ENCODE measurements at regions not wholly inside any gene's neighbourhood (a gene's known extent, or its start where the extent isn't known, plus 50 kb on each side); places are given as distances from the start of the nearest gene placed in this dataset.
A peak's percentile ranks its signal among the peaks of the same experiment; 100 is the strongest.

DNA sequence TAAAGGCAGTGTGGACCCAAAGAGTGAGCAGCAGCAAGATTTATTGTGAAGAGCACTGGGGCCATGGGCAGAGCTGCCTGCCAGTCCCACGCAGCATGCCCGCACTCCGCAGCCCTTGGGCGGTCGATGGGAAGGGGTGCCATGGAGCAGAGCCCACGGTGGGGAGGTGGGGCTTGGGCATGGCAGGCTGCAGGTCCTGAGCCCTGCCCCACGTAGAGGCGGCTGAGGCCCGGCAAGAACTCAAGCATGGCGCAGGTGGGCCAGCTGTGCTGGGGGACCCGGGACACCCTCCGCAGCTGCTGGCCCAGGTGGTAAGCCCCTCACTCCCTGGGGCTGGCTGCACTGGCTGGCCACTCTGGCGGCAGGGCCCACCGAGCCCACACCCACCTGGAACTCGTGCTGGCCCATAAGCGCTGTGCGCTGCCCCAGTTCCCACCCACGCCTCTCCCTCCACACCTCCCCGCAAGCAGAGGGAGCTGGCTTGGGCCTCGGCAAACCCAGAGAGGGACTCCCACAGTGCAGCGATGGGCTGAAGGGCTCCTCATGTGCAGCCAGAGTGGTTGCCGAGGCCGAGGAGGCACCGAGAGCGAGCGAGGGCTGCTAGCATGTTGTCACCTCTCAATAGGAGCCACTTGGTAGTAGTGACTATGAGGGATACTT, 1218.8 kb upstream of the EPHA6 start:
- Histone ChIP-seq H2BK5ac (ENCODE audit: low read depth, low read length, poor library complexity, severe bottlenecking) (no peak overlapping the region), H3K23ac (ENCODE audit: low read length in 2 of 2) (no peak overlapping the region), H3K27me3 (ENCODE audit: control insufficient read depth in 1 of 2, insufficient read depth in 1 of 2, low read length in 2 of 2) (no peaks in the 10 kb centered on the region), H3K4me3 (ENCODE audit: insufficient read depth in 1 of 2, low read depth in 1 of 2, low read length in 2 of 2) (no peak overlapping the region), H3K79me1 (replicated peaks; ENCODE audit: low read length, poor library complexity, severe bottlenecking) (no peaks in the 10 kb centered on the region), H3K27ac (ENCODE audit: low read length, poor library complexity, severe bottlenecking) (no peak overlapping the region), H2AFZ (ENCODE audit: low read depth, low read length) (no peak overlapping the region), H4K8ac (ENCODE audit: low read length) (no peak overlapping the region), H3K18ac (ENCODE audit: low read depth in 1 of 2, low read length in 2 of 2) (no peak overlapping the region), H3K4me1 (ENCODE audit: control insufficient read depth, insufficient read depth, low read depth, low read length) (no peaks in the 10 kb centered on the region), H4K91ac (ENCODE audit: low read length) (no peak overlapping the region), H2AK5ac (ENCODE audit: low read length, severe bottlenecking) (no peak overlapping the region), H2BK120ac (ENCODE audit: low read depth, low read length) (no peak overlapping the region), H3K4ac (ENCODE audit: low read depth in 1 of 2, low read length in 2 of 2) (no peak overlapping the region), H3K36me3 (ENCODE audit: control insufficient read depth in 1 of 2, insufficient read depth in 2 of 2, low read depth in 1 of 2, low read length in 2 of 2) (no peaks in the 10 kb centered on the region), H2BK15ac (ENCODE audit: low read depth, poor library complexity, severe bottlenecking) (no peak overlapping the region), H3K9ac (ENCODE audit: low read length) (no peak overlapping the region), H3K9me3 (ENCODE audit: control insufficient read depth, low read length) (peaks cover 5% of the 10 kb centered on the region), H3K4me2 (ENCODE audit: low read length, poor library complexity, severe bottlenecking) (no peak overlapping the region), H2BK12ac (ENCODE audit: low read length in 2 of 2) (no peak overlapping the region), H3K14ac (ENCODE audit: low read length in 2 of 2) (no peak overlapping the region)
- WGBS: 86% methylated on average over 26 of the region's 26 CpGs
- DNase-seq: no peak

DNA sequence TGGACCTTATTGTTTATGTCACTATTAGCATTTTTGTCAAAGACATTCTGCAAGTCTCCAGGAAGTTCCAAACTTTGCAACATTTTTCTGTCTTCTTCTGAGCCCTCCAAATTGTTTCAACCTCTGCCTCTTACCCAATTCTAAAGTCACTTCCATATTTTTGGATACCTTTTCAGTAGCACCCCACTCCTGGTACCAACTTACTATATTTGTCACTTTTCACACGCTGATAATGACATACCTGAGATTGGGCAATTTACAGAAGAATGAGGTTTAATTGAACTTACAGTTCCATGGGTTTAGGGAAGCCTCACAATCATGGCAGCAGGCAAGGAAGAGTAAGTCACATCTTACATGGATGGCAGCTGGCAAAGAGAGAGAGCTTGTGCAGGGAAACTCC, 1206.5 kb upstream of the EPHA6 start:
- Histone ChIP-seq H3K9ac (ENCODE audit: low read length) (no peak overlapping the region), H3K4me2 (ENCODE audit: low read length, poor library complexity, severe bottlenecking) (no peak overlapping the region), H3K4me3 (ENCODE audit: insufficient read depth in 1 of 2, low read depth in 1 of 2, low read length in 2 of 2) (peak overlapping the region in 1 of 2 experiments; percentile 4), H2BK12ac (ENCODE audit: low read length in 2 of 2) (no peak overlapping the region), H2AFZ (ENCODE audit: low read depth, low read length) (no peak overlapping the region), H2BK5ac (ENCODE audit: low read depth, low read length, poor library complexity, severe bottlenecking) (no peak overlapping the region), H3K23ac (ENCODE audit: low read length in 2 of 2) (no peak overlapping the region), H3K36me3 (ENCODE audit: control insufficient read depth in 1 of 2, insufficient read depth in 2 of 2, low read depth in 1 of 2, low read length in 2 of 2) (no peaks in the 10 kb centered on the region), H2BK120ac (ENCODE audit: low read depth, low read length) (no peak overlapping the region), H3K9me3 (ENCODE audit: control insufficient read depth, low read length) (peaks cover 43% of the 10 kb centered on the region), H4K91ac (ENCODE audit: low read length) (no peak overlapping the region), H4K8ac (ENCODE audit: low read length) (no peak overlapping the region), H3K14ac (ENCODE audit: low read length in 2 of 2) (no peak overlapping the region), H3K4ac (ENCODE audit: low read depth in 1 of 2, low read length in 2 of 2) (no peak overlapping the region), H2BK15ac (ENCODE audit: low read depth, poor library complexity, severe bottlenecking) (no peak overlapping the region), H3K27ac (ENCODE audit: low read length, poor library complexity, severe bottlenecking) (no peak overlapping the region), H3K18ac (ENCODE audit: low read depth in 1 of 2, low read length in 2 of 2) (no peak overlapping the region), H3K4me1 (ENCODE audit: control insufficient read depth, insufficient read depth, low read depth, low read length) (no peaks in the 10 kb centered on the region), H3K27me3 (ENCODE audit: control insufficient read depth in 1 of 2, insufficient read depth in 1 of 2, low read length in 2 of 2) (no peaks in the 10 kb centered on the region), H3K79me1 (replicated peaks; ENCODE audit: low read length, poor library complexity, severe bottlenecking) (no peaks in the 10 kb centered on the region), H2AK5ac (ENCODE audit: low read length, severe bottlenecking) (no peak overlapping the region)
- DNase-seq: no peak
- 90% methylated on average over 1 of the region's 1 CpG for WGBS

GRCh38 chr3:95609411-95609810, 1205.0 kb upstream of the EPHA6 start:
- Histone ChIP-seq H3K9me3 (ENCODE audit: control insufficient read depth, low read length) (peaks cover 43% of the 10 kb centered on the region), H2BK12ac (ENCODE audit: low read length in 2 of 2) (no peak overlapping the region), H3K27ac (ENCODE audit: low read length, poor library complexity, severe bottlenecking) (no peak overlapping the region), H3K4me3 (ENCODE audit: insufficient read depth in 1 of 2, low read depth in 1 of 2, low read length in 2 of 2) (no peak overlapping the region), H2BK5ac (ENCODE audit: low read depth, low read length, poor library complexity, severe bottlenecking) (no peak overlapping the region), H2AK5ac (ENCODE audit: low read length, severe bottlenecking) (no peak overlapping the region), H2AFZ (ENCODE audit: low read depth, low read length) (no peak overlapping the region), H3K18ac (ENCODE audit: low read depth in 1 of 2, low read length in 2 of 2) (no peak overlapping the region), H3K23ac (ENCODE audit: low read length in 2 of 2) (no peak overlapping the region), H2BK15ac (ENCODE audit: low read depth, poor library complexity, severe bottlenecking) (no peak overlapping the region), H4K91ac (ENCODE audit: low read length) (no peak overlapping the region), H3K9ac (ENCODE audit: low read length) (no peak overlapping the region), H3K14ac (ENCODE audit: low read length in 2 of 2) (no peak overlapping the region), H3K4me2 (ENCODE audit: low read length, poor library complexity, severe bottlenecking) (no peak overlapping the region), H3K36me3 (ENCODE audit: control insufficient read depth in 1 of 2, insufficient read depth in 2 of 2, low read depth in 1 of 2, low read length in 2 of 2) (no peaks in the 10 kb centered on the region), H3K27me3 (ENCODE audit: control insufficient read depth in 1 of 2, insufficient read depth in 1 of 2, low read length in 2 of 2) (no peaks in the 10 kb centered on the region), H4K8ac (ENCODE audit: low read length) (no peak overlapping the region), H3K79me1 (replicated peaks; ENCODE audit: low read length, poor library complexity, severe bottlenecking) (no peaks in the 10 kb centered on the region), H3K4me1 (ENCODE audit: control insufficient read depth, insufficient read depth, low read depth, low read length) (no peaks in the 10 kb centered on the region), H3K4ac (ENCODE audit: low read depth in 1 of 2, low read length in 2 of 2) (no peak overlapping the region), H2BK120ac (ENCODE audit: low read depth, low read length) (no peak overlapping the region)
- no peak for DNase-seq

DNA sequence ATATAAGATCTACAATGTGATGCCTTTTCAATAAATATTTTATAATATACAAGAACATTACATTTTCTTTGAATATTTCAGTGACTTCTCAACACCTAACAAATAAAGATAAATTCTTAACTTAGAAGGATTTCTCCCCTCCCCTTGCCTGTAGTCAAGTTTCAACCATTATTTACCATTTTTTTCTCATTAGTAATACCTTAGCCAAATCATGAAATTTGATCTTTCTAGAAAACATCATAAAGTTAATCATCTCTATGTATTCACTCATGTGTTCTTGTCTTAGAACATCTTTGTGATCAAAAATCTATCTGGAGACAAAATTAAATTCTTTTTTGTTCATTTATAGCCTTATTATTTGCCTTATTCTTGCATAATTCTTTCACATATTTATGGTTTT, 1201.8 kb upstream of the EPHA6 start:
- Histone ChIP-seq H3K9me3 (ENCODE audit: control insufficient read depth, low read length) (peaks cover 18% of the 10 kb centered on the region), H3K4ac (ENCODE audit: low read depth in 1 of 2, low read length in 2 of 2) (no peak overlapping the region), H2AK5ac (ENCODE audit: low read length, severe bottlenecking) (no peak overlapping the region), H4K8ac (ENCODE audit: low read length) (no peak overlapping the region), H3K79me1 (replicated peaks; ENCODE audit: low read length, poor library complexity, severe bottlenecking) (no peaks in the 10 kb centered on the region), H3K4me1 (ENCODE audit: control insufficient read depth, insufficient read depth, low read depth, low read length) (no peaks in the 10 kb centered on the region), H2BK120ac (ENCODE audit: low read depth, low read length) (no peak overlapping the region), H3K23ac (ENCODE audit: low read length in 2 of 2) (no peak overlapping the region), H2BK15ac (ENCODE audit: low read depth, poor library complexity, severe bottlenecking) (no peak overlapping the region), H2AFZ (ENCODE audit: low read depth, low read length) (no peak overlapping the region), H3K4me2 (ENCODE audit: low read length, poor library complexity, severe bottlenecking) (no peak overlapping the region), H3K27me3 (ENCODE audit: control insufficient read depth in 1 of 2, insufficient read depth in 1 of 2, low read length in 2 of 2) (no peaks in the 10 kb centered on the region), H2BK12ac (ENCODE audit: low read length in 2 of 2) (no peak overlapping the region), H3K27ac (ENCODE audit: low read length, poor library complexity, severe bottlenecking) (no peak overlapping the region), H3K18ac (ENCODE audit: low read depth in 1 of 2, low read length in 2 of 2) (no peak overlapping the region), H2BK5ac (ENCODE audit: low read depth, low read length, poor library complexity, severe bottlenecking) (no peak overlapping the region), H3K4me3 (ENCODE audit: insufficient read depth in 1 of 2, low read depth in 1 of 2, low read length in 2 of 2) (no peak overlapping the region), H3K9ac (ENCODE audit: low read length) (no peak overlapping the region), H4K91ac (ENCODE audit: low read length) (no peak overlapping the region), H3K36me3 (ENCODE audit: control insufficient read depth in 1 of 2, insufficient read depth in 2 of 2, low read depth in 1 of 2, low read length in 2 of 2) (no peaks in the 10 kb centered on the region), H3K14ac (ENCODE audit: low read length in 2 of 2) (no peak overlapping the region)
- DNase-seq: no peak
